ENCODE measurements at regions not wholly inside any gene's neighbourhood (a gene's known extent, or its start where the extent isn't known, plus 50 kb on each side); places are given as distances from the start of the nearest gene placed in this dataset.
"Not testable (repeated sequence)": the region's sequence is repeated elsewhere in the genome, so short reads cannot be mapped to it uniquely, and the experiment has no call there.

DNA sequence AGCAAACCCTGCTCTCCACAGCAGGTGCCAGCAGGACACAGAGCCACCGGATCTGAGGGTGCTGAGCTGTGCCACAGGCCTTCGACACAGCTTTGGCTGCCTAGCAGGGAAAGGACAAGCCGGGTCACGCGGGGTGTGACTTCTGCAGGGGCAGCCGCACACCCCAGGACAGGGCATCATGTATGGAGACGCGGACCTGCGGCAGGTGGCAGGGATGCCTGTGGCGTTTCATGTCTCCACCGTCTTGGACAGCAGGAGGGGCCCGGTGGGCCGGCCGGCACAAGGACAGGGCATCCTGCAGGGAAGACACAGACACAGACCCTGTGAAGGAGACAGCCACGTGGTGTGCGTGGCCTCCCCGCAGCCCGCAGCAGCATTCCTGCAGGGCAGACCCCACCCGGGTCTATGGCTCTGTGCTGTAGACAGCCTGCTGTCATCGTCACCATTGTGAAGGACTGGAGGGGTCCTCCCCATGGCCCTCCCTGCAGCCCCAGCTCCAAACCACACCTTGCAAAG lies 109.2 kb downstream of the PDGFA start:
- no peak for DNase-seq
- TF ChIP-seq, protein P1, sequence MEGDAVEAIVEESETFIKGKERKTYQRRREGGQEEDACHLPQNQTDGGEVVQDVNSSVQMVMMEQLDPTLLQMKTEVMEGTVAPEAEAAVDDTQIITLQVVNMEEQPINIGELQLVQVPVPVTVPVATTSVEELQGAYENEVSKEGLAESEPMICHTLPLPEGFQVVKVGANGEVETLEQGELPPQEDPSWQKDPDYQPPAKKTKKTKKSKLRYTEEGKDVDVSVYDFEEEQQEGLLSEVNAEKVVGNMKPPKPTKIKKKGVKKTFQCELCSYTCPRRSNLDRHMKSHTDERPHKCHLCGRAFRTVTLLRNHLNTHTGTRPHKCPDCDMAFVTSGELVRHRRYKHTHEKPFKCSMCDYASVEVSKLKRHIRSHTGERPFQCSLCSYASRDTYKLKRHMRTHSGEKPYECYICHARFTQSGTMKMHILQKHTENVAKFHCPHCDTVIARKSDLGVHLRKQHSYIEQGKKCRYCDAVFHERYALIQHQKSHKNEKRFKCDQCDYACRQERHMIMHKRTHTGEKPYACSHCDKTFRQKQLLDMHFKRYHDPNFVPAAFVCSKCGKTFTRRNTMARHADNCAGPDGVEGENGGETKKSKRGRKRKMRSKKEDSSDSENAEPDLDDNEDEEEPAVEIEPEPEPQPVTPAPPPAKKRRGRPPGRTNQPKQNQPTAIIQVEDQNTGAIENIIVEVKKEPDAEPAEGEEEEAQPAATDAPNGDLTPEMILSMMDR (conservative IDR thresholded peaks at IDR 0.05) = no peak

DNA sequence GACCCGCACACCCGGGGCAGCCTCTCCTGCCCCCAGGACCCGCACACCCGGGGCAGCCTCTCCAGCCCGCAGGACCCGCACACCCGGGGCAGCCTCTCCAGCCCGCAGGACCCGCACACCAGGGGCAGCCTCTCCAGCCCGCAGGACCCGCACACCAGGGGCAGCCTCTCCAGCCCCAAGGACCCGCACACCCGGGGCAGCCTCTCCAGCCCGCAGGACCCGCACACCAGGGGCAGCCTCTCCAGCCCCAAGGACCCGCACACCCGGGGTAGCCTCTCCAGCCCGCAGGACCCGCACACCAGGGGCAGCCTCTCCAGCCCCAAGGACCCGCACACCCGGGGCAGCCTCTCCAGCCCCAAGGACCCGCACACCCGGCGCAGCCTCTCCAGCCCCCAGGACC lies 108.5 kb downstream of the PDGFA start:
- not testable (repeated sequence) for H3K9me3 Mint-ChIP-seq; H2BK5ac ChIP-seq (ENCODE audit: insufficient read length, low read length); H2BK12ac ChIP-seq (ENCODE audit: insufficient read length, low read depth, low read length); H2AFZ ChIP-seq (ENCODE audit: low read length); H4K20me1 ChIP-seq (ENCODE audit: control insufficient read depth, insufficient read depth, insufficient read length); H3K79me1 ChIP-seq (ENCODE audit: insufficient read depth, low read depth, low read length, poor library complexity, severe bottlenecking); H3K14ac ChIP-seq (ENCODE audit: insufficient read depth, low read length); H3T11ph ChIP-seq (ENCODE audit: low read length); H4K8ac ChIP-seq (replicated peaks; ENCODE audit: insufficient read length, low read depth, low read length); H3K27me3 ChIP-seq (ENCODE audit: insufficient read depth, low read length); H2BK120ac ChIP-seq (ENCODE audit: low read depth, low read length, poor library complexity, severe bottlenecking); H2BK20ac ChIP-seq (ENCODE audit: low read depth, low read length, poor library complexity, severe bottlenecking); DNase-seq; H3K9me3 ChIP-seq (ENCODE audit: control insufficient read depth, low read depth, low read length); H3K4me3 Mint-ChIP-seq; H3K27me3 Mint-ChIP-seq (ENCODE audit: low read depth); H3K18ac ChIP-seq (ENCODE audit: insufficient read length, low read depth, low read length); H3K9ac ChIP-seq (ENCODE audit: extremely low read depth, insufficient read length, low read length); H3K4me2 ChIP-seq (ENCODE audit: insufficient read depth, insufficient read length, low read length); H3K36me3 Mint-ChIP-seq (ENCODE audit: insufficient read depth in 1 of 3, low read depth in 3 of 3); H3K27ac ChIP-seq (ENCODE audit: insufficient read length, low read depth, low read length); H4K5ac ChIP-seq (ENCODE audit: insufficient read length, low read depth, low read length); H3K23me2 ChIP-seq (ENCODE audit: insufficient read length, low read depth, low read length, poor library complexity, severe bottlenecking); H4K91ac ChIP-seq (ENCODE audit: insufficient read length, low read depth, low read length); H3K79me2 ChIP-seq (ENCODE audit: insufficient read depth, low read length); H3K56ac ChIP-seq (ENCODE audit: insufficient read length, low read depth, low read length); H3K4ac ChIP-seq (ENCODE audit: low read depth, low read length); H3K4me1 ChIP-seq (ENCODE audit: insufficient read depth, low read length); H2AK5ac ChIP-seq (ENCODE audit: insufficient read length, low read length); H3K23ac ChIP-seq (ENCODE audit: insufficient read length, low read depth, low read length); H3K27ac Mint-ChIP-seq; H2BK15ac ChIP-seq (ENCODE audit: low read depth, low read length)
- H3K4me1 Mint-ChIP-seq = peaks cover 3 to 22% of the 10 kb centered on the region in 2 experiments
- no CpG with 5 or more reads among the region's 24 CpGs for WGBS (ENCODE audit: extremely low coverage, insufficient read length, low lambda C conversion rate)

More for the DNA sequence above, 109.2 kb downstream of the PDGFA start:
- no peaks in the 10 kb centered on the region for H3K79me2 ChIP-seq (ENCODE audit: insufficient read depth, low read length)
- no peak overlapping the region for H3K18ac ChIP-seq (ENCODE audit: insufficient read length, low read depth, low read length)
- peaks cover 6 to 28% of the 10 kb centered on the region in 2 experiments for H3K4me1 Mint-ChIP-seq
- H3K27ac ChIP-seq (ENCODE audit: insufficient read length, low read depth, low read length) = no peak overlapping the region
- no peak overlapping the region for H2BK5ac ChIP-seq (ENCODE audit: insufficient read length, low read length)
- no peaks in the 10 kb centered on the region for H3K9me3 Mint-ChIP-seq
- no peak overlapping the region for H3T11ph ChIP-seq (ENCODE audit: low read length)
- H3K4me3 Mint-ChIP-seq = no peak overlapping the region
- no peaks in the 10 kb centered on the region for H3K9me3 ChIP-seq (ENCODE audit: control insufficient read depth, low read depth, low read length)
- H2AFZ ChIP-seq (ENCODE audit: low read length) = no peak overlapping the region
- H3K27me3 Mint-ChIP-seq (ENCODE audit: low read depth) = peaks cover 11% of the 10 kb centered on the region
- H2BK12ac ChIP-seq (ENCODE audit: insufficient read length, low read depth, low read length) = no peak overlapping the region
- H4K5ac ChIP-seq (ENCODE audit: insufficient read length, low read depth, low read length) = no peak overlapping the region
- no peak overlapping the region for H2BK20ac ChIP-seq (ENCODE audit: low read depth, low read length, poor library complexity, severe bottlenecking)
- H3K27me3 ChIP-seq (ENCODE audit: insufficient read depth, low read length) = no peaks in the 10 kb centered on the region
- no peak overlapping the region for H3K27ac Mint-ChIP-seq
- no peaks in the 10 kb centered on the region for H3K23me2 ChIP-seq (ENCODE audit: insufficient read length, low read depth, low read length, poor library complexity, severe bottlenecking)
- no CpG with 5 or more reads among the region's 20 CpGs for WGBS (ENCODE audit: extremely low coverage, insufficient read length, low lambda C conversion rate)
- H4K8ac ChIP-seq (replicated peaks; ENCODE audit: insufficient read length, low read depth, low read length) = no peak overlapping the region
- no peak overlapping the region for H3K4me2 ChIP-seq (ENCODE audit: insufficient read depth, insufficient read length, low read length)
- H2BK120ac ChIP-seq (ENCODE audit: low read depth, low read length, poor library complexity, severe bottlenecking) = no peak overlapping the region
- H3K23ac ChIP-seq (ENCODE audit: insufficient read length, low read depth, low read length) = no peak overlapping the region
- H3K9ac ChIP-seq (ENCODE audit: extremely low read depth, insufficient read length, low read length) = no peak overlapping the region
- no peak overlapping the region for H3K4ac ChIP-seq (ENCODE audit: low read depth, low read length)
- H2AK5ac ChIP-seq (ENCODE audit: insufficient read length, low read length) = no peak overlapping the region
- no peaks in the 10 kb centered on the region; the same call in 1 of the 2 replicates for H3K4me1 ChIP-seq (ENCODE audit: insufficient read depth, low read length)
- no peak overlapping the region for H3K56ac ChIP-seq (ENCODE audit: insufficient read length, low read depth, low read length)
- H3K36me3 Mint-ChIP-seq (ENCODE audit: insufficient read depth in 1 of 3, low read depth in 3 of 3) = no peaks in the 10 kb centered on the region; a peak in 1 of 7 replicates
- no peak overlapping the region for H2BK15ac ChIP-seq (ENCODE audit: low read depth, low read length)
- H4K91ac ChIP-seq (ENCODE audit: insufficient read length, low read depth, low read length) = no peak overlapping the region
- H3K79me1 ChIP-seq (ENCODE audit: insufficient read depth, low read depth, low read length, poor library complexity, severe bottlenecking) = no peaks in the 10 kb centered on the region
- peak overlapping the region; percentile 24; the same call in 1 of the 2 replicates for H3K14ac ChIP-seq (ENCODE audit: insufficient read depth, low read length)
- H4K20me1 ChIP-seq (ENCODE audit: control insufficient read depth, insufficient read depth, insufficient read length) = no peaks in the 10 kb centered on the region
